ENCODE measurements at regions not wholly inside any gene's neighbourhood (a gene's known extent, or its start where the extent isn't known, plus 50 kb on each side); places are given as distances from the start of the nearest gene placed in this dataset.

DNA sequence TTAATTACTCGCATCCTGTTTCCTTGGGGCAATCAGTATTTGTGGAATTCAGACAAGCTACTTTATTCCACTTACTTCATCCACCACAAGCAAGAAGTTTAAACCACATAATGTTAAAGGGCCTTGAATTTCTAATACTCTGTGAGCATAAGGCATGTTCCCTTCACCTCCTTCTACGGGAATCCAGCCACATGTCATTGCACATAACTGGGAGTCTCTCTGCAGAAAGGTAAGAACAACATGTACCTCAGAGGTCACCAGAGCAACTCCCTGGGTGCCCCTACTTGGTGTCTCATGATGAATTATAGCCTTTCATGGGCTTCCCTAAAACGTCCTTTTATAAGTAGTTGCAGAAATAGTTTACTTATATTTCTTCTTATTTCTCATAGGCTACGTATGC is 553.2 kb downstream of the DTWD2 start:
- Mint-ChIP-seq H3K4me1 (ENCODE audit: insufficient read depth, unreplicated experiment) (peaks cover 9% of the 10 kb centered on the region), H3K27ac (ENCODE audit: low read depth, unreplicated experiment) (no peak overlapping the region), H3K9me3 (ENCODE audit: unreplicated experiment) (no peaks in the 10 kb centered on the region), H3K27me3 (ENCODE audit: insufficient read depth, unreplicated experiment) (no peaks in the 10 kb centered on the region), H3K4me3 (ENCODE audit: unreplicated experiment) (no peak overlapping the region), H3K36me3 (ENCODE audit: insufficient read depth, unreplicated experiment) (no peaks in the 10 kb centered on the region)
- TF ChIP-seq, protein P1, sequence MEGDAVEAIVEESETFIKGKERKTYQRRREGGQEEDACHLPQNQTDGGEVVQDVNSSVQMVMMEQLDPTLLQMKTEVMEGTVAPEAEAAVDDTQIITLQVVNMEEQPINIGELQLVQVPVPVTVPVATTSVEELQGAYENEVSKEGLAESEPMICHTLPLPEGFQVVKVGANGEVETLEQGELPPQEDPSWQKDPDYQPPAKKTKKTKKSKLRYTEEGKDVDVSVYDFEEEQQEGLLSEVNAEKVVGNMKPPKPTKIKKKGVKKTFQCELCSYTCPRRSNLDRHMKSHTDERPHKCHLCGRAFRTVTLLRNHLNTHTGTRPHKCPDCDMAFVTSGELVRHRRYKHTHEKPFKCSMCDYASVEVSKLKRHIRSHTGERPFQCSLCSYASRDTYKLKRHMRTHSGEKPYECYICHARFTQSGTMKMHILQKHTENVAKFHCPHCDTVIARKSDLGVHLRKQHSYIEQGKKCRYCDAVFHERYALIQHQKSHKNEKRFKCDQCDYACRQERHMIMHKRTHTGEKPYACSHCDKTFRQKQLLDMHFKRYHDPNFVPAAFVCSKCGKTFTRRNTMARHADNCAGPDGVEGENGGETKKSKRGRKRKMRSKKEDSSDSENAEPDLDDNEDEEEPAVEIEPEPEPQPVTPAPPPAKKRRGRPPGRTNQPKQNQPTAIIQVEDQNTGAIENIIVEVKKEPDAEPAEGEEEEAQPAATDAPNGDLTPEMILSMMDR (IDR thresholded peaks at IDR 0.05; ENCODE audit: unreplicated experiment), result no peak
- DNase-seq (ENCODE audit: unreplicated experiment), result no peak
- ChIA-PET CTCF (no interaction called here), POLR2A (no interaction called here)
- no TSS peak for BruUV-seq (replicated peaks)
- intact Hi-C loops (cut with micrococcal nuclease), result no loop called here

DNA sequence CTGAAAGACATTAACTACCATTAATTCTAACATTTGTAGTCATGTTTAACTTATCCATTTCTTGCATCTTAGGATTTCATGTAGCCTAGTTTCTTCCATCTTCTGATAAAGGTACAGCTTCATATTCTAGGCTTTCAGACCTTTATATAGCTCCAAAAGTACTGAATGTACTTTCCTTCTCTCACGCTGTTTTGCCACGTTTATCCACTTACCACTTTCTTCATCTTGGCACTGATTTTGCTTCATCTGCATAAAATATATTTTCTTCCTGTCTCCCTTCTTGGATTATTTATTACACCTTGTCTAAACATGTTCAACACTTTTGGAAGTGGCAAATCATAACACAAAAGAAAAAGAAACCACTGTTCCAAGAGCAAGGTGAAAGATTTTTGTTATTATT is 553.8 kb downstream of the DTWD2 start:
- CTCF ChIA-PET, result interaction anchor here (0.5 kb wide), 1 partner anchor 11 kb away, joined by 4 read pairs; no protein-coding TSS in a partner anchor
- POLR2A ChIA-PET, result no interaction called here

GRCh38 chr5:118430076-118430475 is 558.3 kb downstream of the DTWD2 start:
- no peaks in the 10 kb centered on the region for H3K27me3 Mint-ChIP-seq (ENCODE audit: insufficient read depth, unreplicated experiment)
- BruUV-seq (replicated peaks), result no TSS peak
- ChIA-PET CTCF (no interaction called here), POLR2A (no interaction called here)
- TF ChIP-seq, protein P1 (IDR thresholded peaks at IDR 0.05; ENCODE audit: unreplicated experiment), result no peak
- H3K36me3 Mint-ChIP-seq (ENCODE audit: insufficient read depth, unreplicated experiment), result no peaks in the 10 kb centered on the region
- no peak for DNase-seq (ENCODE audit: unreplicated experiment)
- H3K9me3 Mint-ChIP-seq (ENCODE audit: unreplicated experiment), result no peaks in the 10 kb centered on the region
- intact Hi-C loops (cut with micrococcal nuclease), result no loop called here
- H3K4me1 Mint-ChIP-seq (ENCODE audit: insufficient read depth, unreplicated experiment), result peaks cover 9% of the 10 kb centered on the region
- no peak overlapping the region for H3K27ac Mint-ChIP-seq (ENCODE audit: low read depth, unreplicated experiment)
- no peak overlapping the region for H3K4me3 Mint-ChIP-seq (ENCODE audit: unreplicated experiment)

More for the DNA sequence above, 553.8 kb downstream of the DTWD2 start:
- peak overlapping the region; percentile 28 for H3K4me3 Mint-ChIP-seq (ENCODE audit: unreplicated experiment)
- TF ChIP-seq, protein P1 (IDR thresholded peaks at IDR 0.05; ENCODE audit: unreplicated experiment), result no peak
- H3K36me3 Mint-ChIP-seq (ENCODE audit: insufficient read depth, unreplicated experiment), result no peaks in the 10 kb centered on the region
- H3K4me1 Mint-ChIP-seq (ENCODE audit: insufficient read depth, unreplicated experiment), result peaks cover 9% of the 10 kb centered on the region
- intact Hi-C loops (cut with micrococcal nuclease), result no loop called here
- H3K9me3 Mint-ChIP-seq (ENCODE audit: unreplicated experiment), result no peaks in the 10 kb centered on the region
- no peaks in the 10 kb centered on the region for H3K27me3 Mint-ChIP-seq (ENCODE audit: insufficient read depth, unreplicated experiment)
- BruUV-seq (replicated peaks), result no TSS peak
- H3K27ac Mint-ChIP-seq (ENCODE audit: low read depth, unreplicated experiment), result peak overlapping the region; percentile 57
- no peak for DNase-seq (ENCODE audit: unreplicated experiment)

DNA sequence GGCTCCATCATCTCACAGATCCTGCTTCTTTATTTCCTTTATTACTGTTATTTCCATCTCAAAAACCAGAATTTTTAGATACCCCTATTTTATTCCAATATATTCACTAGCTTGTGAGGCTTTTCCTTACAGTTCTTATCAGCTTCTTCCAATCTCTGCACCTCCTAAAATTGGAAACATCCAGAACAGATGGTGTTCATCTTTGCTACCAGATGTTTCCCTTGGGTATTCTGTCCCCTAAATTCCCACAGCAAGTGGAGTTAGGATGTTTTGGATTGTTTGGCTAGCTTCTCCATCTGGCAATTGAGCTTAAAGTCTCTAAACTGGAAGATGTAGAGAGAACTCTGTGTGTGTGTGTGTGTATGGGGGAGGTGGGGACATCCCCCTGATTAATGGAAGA is 580.4 kb downstream of the DTWD2 start:
- H3K27ac Mint-ChIP-seq (ENCODE audit: low read depth, unreplicated experiment), result no peak overlapping the region
- TF ChIP-seq, protein P1 (IDR thresholded peaks at IDR 0.05; ENCODE audit: unreplicated experiment), result no peak
- DNase-seq (ENCODE audit: unreplicated experiment), result no peak
- H3K27me3 Mint-ChIP-seq (ENCODE audit: insufficient read depth, unreplicated experiment), result no peaks in the 10 kb centered on the region
- H3K9me3 Mint-ChIP-seq (ENCODE audit: unreplicated experiment), result no peaks in the 10 kb centered on the region
- CTCF ChIA-PET, result no interaction called here
- intact Hi-C loops (cut with micrococcal nuclease), result no loop called here
- POLR2A ChIA-PET, result no interaction called here
- no peaks in the 10 kb centered on the region for H3K4me1 Mint-ChIP-seq (ENCODE audit: insufficient read depth, unreplicated experiment)
- H3K36me3 Mint-ChIP-seq (ENCODE audit: insufficient read depth, unreplicated experiment), result no peaks in the 10 kb centered on the region
- no TSS peak for BruUV-seq (replicated peaks)
- H3K4me3 Mint-ChIP-seq (ENCODE audit: unreplicated experiment), result no peak overlapping the region
